OCI-LY1 (cell line): ENCODE measurements at regions not wholly inside any gene's neighbourhood (a gene's known extent, or its start where the extent isn't known, plus 50 kb on each side); places are given as distances from the start of the nearest gene placed in this dataset.

Experiments used
- H2AFZ ChIP-seq: fragments of 200-600 bp; sonication (generic), shearing (Covaris generic); 2 replicates; pipeline ENCODE4 v1.6.0; 2014; ENCODE audit warnings: antibody characterized with exemption, mild to moderate bottlenecking, low read length
- H3F3A ChIP-seq: fragments of 200-600 bp; sonication (generic), shearing (Covaris generic); 2 replicates; pipeline ENCODE4 v1.6.0; 2014; ENCODE audit warnings: mild to moderate bottlenecking, antibody characterized with exemption, low read length, moderate library complexity; ENCODE audit not compliant: insufficient read depth
- H3K27ac ChIP-seq: fragments of 200-600 bp; sonication (generic); 2 replicates; pipeline ENCODE4 v1.5.1; 2014; ENCODE audit warnings: low read length, mixed run types, mild to moderate bottlenecking, low read depth; ENCODE audit not compliant: poor library complexity, severe bottlenecking
- H3K27me3 ChIP-seq: fragments of 200-600 bp; sonication (generic); 2 replicates; pipeline ENCODE4 v1.6.0; 2014; ENCODE audit warnings: antibody characterized with exemption, mild to moderate bottlenecking, low read length, moderate library complexity; ENCODE audit not compliant: insufficient read depth
- H3K36me3 ChIP-seq: fragments of 200-600 bp; sonication (generic); 2 replicates; pipeline ENCODE4 v1.6.1; 2014; ENCODE audit warnings: mild to moderate bottlenecking, antibody characterized with exemption, low read length, moderate library complexity, mixed read lengths; ENCODE audit not compliant: insufficient read depth
- H3K4me1 ChIP-seq: fragments of 200-600 bp; sonication (generic); 2 replicates; pipeline ENCODE4 v1.5.1; 2014; ENCODE audit warnings: mild to moderate bottlenecking, low read length, moderate library complexity; ENCODE audit not compliant: insufficient read depth, severe bottlenecking
- H3K4me2 ChIP-seq: fragments of 200-600 bp; sonication (generic), shearing (Covaris generic); 2 replicates; pipeline ENCODE4 v1.6.1; 2014; ENCODE audit warnings: low read length
- H3K4me3 ChIP-seq: fragments of 200-600 bp; sonication (generic); 2 replicates; pipeline ENCODE4 v1.5.1; 2014; ENCODE audit warnings: low read length, low read depth, mild to moderate bottlenecking, mixed read lengths; ENCODE audit not compliant: poor library complexity, severe bottlenecking
- H3K79me2 ChIP-seq: fragments of 200-600 bp; shearing (Covaris generic); 2 replicates; pipeline ENCODE4 v1.6.1; 2016; ENCODE audit warnings: mixed run types, low read length, mixed read lengths; ENCODE audit not compliant: insufficient read depth
- H3K9ac ChIP-seq: fragments of 200-600 bp; sonication (generic), shearing (Covaris generic); 2 replicates; pipeline ENCODE4 v1.6.1; 2014; ENCODE audit warnings: mild to moderate bottlenecking, low read length, mixed read lengths
- H3K9me2 ChIP-seq: fragments of 200-600 bp; sonication (generic), shearing (Covaris generic); 2 replicates; pipeline ENCODE4 v1.6.1; 2014; ENCODE audit warnings: low read depth, mild to moderate bottlenecking, low read length, mixed read lengths
- H3K9me3 ChIP-seq: fragments of 200-600 bp; shearing (Covaris generic); 2 replicates; pipeline ENCODE4 v1.6.1; 2014; ENCODE audit warnings: low read length, mixed read lengths
- H4K20me1 ChIP-seq: fragments of 200-600 bp; sonication (generic), shearing (Covaris generic); 2 replicates; pipeline ENCODE4 v1.6.0; 2016; ENCODE audit warnings: mild to moderate bottlenecking, low read length; ENCODE audit not compliant: insufficient read depth
- CTCF ChIP-seq: fragments of 200-600 bp; sonication (generic), shearing (Covaris generic); IDR thresholded peaks from 2 replicates; pipeline ENCODE4 v1.5.1; 2017; ENCODE audit warnings: mild to moderate bottlenecking, antibody characterized with exemption, low read length, moderate library complexity, mixed read lengths
- EZH2 ChIP-seq: fragments of 200-600 bp; sonication (generic), shearing (Covaris generic); IDR thresholded peaks from 2 replicates; pipeline ENCODE4 v1.8.0; 2017; ENCODE audit warnings: borderline replicate concordance, mixed run types, mild to moderate bottlenecking, antibody characterized with exemption, low read length, moderate library complexity, mixed read lengths

GRCh38 chr5:152016421-152016820 lies 91.8 kb upstream of the GLRA1 start:
- Histone ChIP-seq H2AFZ (no peak overlapping the region), H3K9me3 (no peaks in the 10 kb centered on the region), H3K4me3 (no peak overlapping the region), H3K79me2 (no peaks in the 10 kb centered on the region), H3K36me3 (no peaks in the 10 kb centered on the region), H3K27ac (no peak overlapping the region), H3K9me2 (no peaks in the 10 kb centered on the region), H3F3A (no peaks in the 10 kb centered on the region), H3K27me3 (no peaks in the 10 kb centered on the region), H3K4me2 (no peak overlapping the region), H4K20me1 (no peaks in the 10 kb centered on the region), H3K9ac (no peak overlapping the region), H3K4me1 (no peaks in the 10 kb centered on the region)
- TF ChIP-seq CTCF (no peak), EZH2 (no peak)

GRCh38 chr5:152007653-152008335 lies 83.1 kb upstream of the GLRA1 start:
- no peak overlapping the region for H3K27ac ChIP-seq
- H3K36me3 ChIP-seq: no peaks in the 10 kb centered on the region
- H3K79me2 ChIP-seq: no peaks in the 10 kb centered on the region
- H3K9me2 ChIP-seq: no peaks in the 10 kb centered on the region
- H3F3A ChIP-seq: no peaks in the 10 kb centered on the region
- H3K4me2 ChIP-seq: no peak overlapping the region
- no peak overlapping the region for H3K4me3 ChIP-seq
- TF ChIP-seq EZH2: no peak
- no peaks in the 10 kb centered on the region for H3K4me1 ChIP-seq
- H3K9me3 ChIP-seq: no peaks in the 10 kb centered on the region
- H2AFZ ChIP-seq: no peak overlapping the region
- no peaks in the 10 kb centered on the region for H4K20me1 ChIP-seq
- H3K27me3 ChIP-seq: no peaks in the 10 kb centered on the region
- no peak overlapping the region for H3K9ac ChIP-seq

GRCh38 chr5:152004095-152004494 lies 79.4 kb upstream of the GLRA1 start:
- no peak overlapping the region for H3K4me3 ChIP-seq
- no peak overlapping the region for H3K27ac ChIP-seq
- H3K4me1 ChIP-seq: no peaks in the 10 kb centered on the region

More at GRCh38 chr5:152004095-152004494, 79.4 kb upstream of the GLRA1 start:
- H3K79me2 ChIP-seq: no peaks in the 10 kb centered on the region
- H3K4me2 ChIP-seq: no peak overlapping the region
- H3K9me3 ChIP-seq: no peaks in the 10 kb centered on the region
- H3F3A ChIP-seq: no peaks in the 10 kb centered on the region
- H3K27me3 ChIP-seq: no peaks in the 10 kb centered on the region
- no peaks in the 10 kb centered on the region for H4K20me1 ChIP-seq
- no peak overlapping the region for H2AFZ ChIP-seq
- H3K9me2 ChIP-seq: no peaks in the 10 kb centered on the region
- H3K9ac ChIP-seq: no peak overlapping the region
- TF ChIP-seq CTCF (no peak), EZH2 (no peak)
- H3K36me3 ChIP-seq: no peaks in the 10 kb centered on the region
